ENCODE measurements at regions not wholly inside any gene's neighbourhood (a gene's known extent, or its start where the extent isn't known, plus 50 kb on each side); places are given as distances from the start of the nearest gene placed in this dataset.
A peak's percentile ranks its signal among the peaks of the same experiment; 100 is the strongest.

GRCh38 chr3:150049317-150049716 lies 78.6 kb upstream of the PFN2 start:
- Histone ChIP-seq H3K27me3 (ENCODE audit: low read length) (no peaks in the 10 kb centered on the region), H3K4me1 (ENCODE audit: insufficient read depth, low read length) (peaks cover 18% of the 10 kb centered on the region), H3K9me2 (replicated peaks; ENCODE audit: low read length) (no peaks in the 10 kb centered on the region), H2AFZ (ENCODE audit: low read length) (no peak overlapping the region), H3K9me3 (ENCODE audit: low read length) (no peaks in the 10 kb centered on the region), H4K20me1 (ENCODE audit: low read length) (no peaks in the 10 kb centered on the region), H3K9ac (ENCODE audit: low read length) (no peak overlapping the region), H3K27ac (ENCODE audit: low read length) (no peak overlapping the region), H3K79me2 (ENCODE audit: low read length) (no peaks in the 10 kb centered on the region), H3F3A (ENCODE audit: low read length, unreplicated experiment) (no peaks in the 10 kb centered on the region), H3K4me3 (ENCODE audit: low read length) (no peak overlapping the region), H3K36me3 (ENCODE audit: low read depth, low read length) (no peaks in the 10 kb centered on the region), H3K4me2 (ENCODE audit: low read length) (no peak overlapping the region)
- no TSS peak for BruUV-seq (replicated peaks)
- intact Hi-C loops (cut with micrococcal nuclease): no loop called here
- ChIA-PET POLR2A (ENCODE audit: unreplicated experiment) (no interaction called here), CTCF (no interaction called here)
- ATAC-seq (peak; percentile 69), DNase-seq (peak; percentile 38)
- TF ChIP-seq CTCF (conservative IDR thresholded peaks at IDR 0.05; ENCODE audit: low read depth, low read length) (no peak), EZH2 (IDR thresholded peaks at IDR 0.05; ENCODE audit: low read length, unreplicated experiment) (no peak), EZH2phosphoT487 (IDR thresholded peaks at IDR 0.05; ENCODE audit: borderline replicate concordance, low read length) (no peak)

GRCh38 chr3:150041877-150042276 lies 71.2 kb upstream of the PFN2 start:
- no peaks in the 10 kb centered on the region for H4K20me1 ChIP-seq (ENCODE audit: low read length)
- H3K27ac ChIP-seq (ENCODE audit: low read length): no peak overlapping the region

More at GRCh38 chr3:150041877-150042276, 71.2 kb upstream of the PFN2 start:
- H3K4me3 ChIP-seq (ENCODE audit: low read length): no peak overlapping the region
- no peaks in the 10 kb centered on the region for H3K79me2 ChIP-seq (ENCODE audit: low read length)
- H3K4me1 ChIP-seq (ENCODE audit: insufficient read depth, low read length): peaks cover 6% of the 10 kb centered on the region
- H3K4me2 ChIP-seq (ENCODE audit: low read length): no peak overlapping the region
- H3F3A ChIP-seq (ENCODE audit: low read length, unreplicated experiment): no peaks in the 10 kb centered on the region
- DNase-seq (no peak), ATAC-seq (no peak)
- H2AFZ ChIP-seq (ENCODE audit: low read length): no peak overlapping the region
- H3K9ac ChIP-seq (ENCODE audit: low read length): no peak overlapping the region
- 0 out of 2 replicates have a peak, but pooled peaks cover 2% of the 10 kb centered on the region for H3K36me3 ChIP-seq (ENCODE audit: low read depth, low read length)
- intact Hi-C loops (cut with micrococcal nuclease): no loop called here
- BruUV-seq (replicated peaks): no TSS peak
- CTCF ChIA-PET: no interaction called here
- no peaks in the 10 kb centered on the region for H3K9me2 ChIP-seq (replicated peaks; ENCODE audit: low read length)
- POLR2A ChIA-PET (ENCODE audit: unreplicated experiment): no interaction called here
- H3K27me3 ChIP-seq (ENCODE audit: low read length): no peaks in the 10 kb centered on the region
- TF ChIP-seq EZH2 (IDR thresholded peaks at IDR 0.05; ENCODE audit: low read length, unreplicated experiment) (no peak), EZH2phosphoT487 (IDR thresholded peaks at IDR 0.05; ENCODE audit: borderline replicate concordance, low read length) (no peak), CTCF (conservative IDR thresholded peaks at IDR 0.05; ENCODE audit: low read depth, low read length) (no peak)
- peaks cover 7% of the 10 kb centered on the region for H3K9me3 ChIP-seq (ENCODE audit: low read length)
